GM21825 (cell line): ENCODE measurements at regions not wholly inside any gene's neighbourhood (a gene's known extent, or its start where the extent isn't known, plus 50 kb on each side); places are given as distances from the start of the nearest gene placed in this dataset.
"Not testable (repeated sequence)": the region's sequence is repeated elsewhere in the genome, so short reads cannot be mapped to it uniquely, and the experiment has no call there.

Experiments used
- ATAC-seq: cut with Tn5 transposase; IDR thresholded peaks from one replicate; pipeline ENCODE4 v1.9.1; 2021; ENCODE audit warnings: mild to moderate bottlenecking, moderate library complexity; ENCODE audit not compliant: unreplicated experiment

- ATAC-seq = not testable (repeated sequence)
These were observed 67.9 kb upstream of the SMURF2 start for GRCh38 chr17:64730023-64730422.

- ATAC-seq = no peak
These were observed 67.1 kb upstream of the SMURF2 start for GRCh38 chr17:64729201-64729600.

GRCh38 chr17:64728041-64728695 lies 66.1 kb upstream of the SMURF2 start:
- ATAC-seq = no peak

- ATAC-seq = not testable (repeated sequence)
These were observed 63.9 kb upstream of the SMURF2 start for GRCh38 chr17:64726025-64726424.

GRCh38 chr17:64724246-64724645 lies 62.1 kb upstream of the SMURF2 start:
- not testable (repeated sequence) for ATAC-seq

GRCh38 chr17:64723781-64724180 lies 61.7 kb upstream of the SMURF2 start:
- ATAC-seq = no peak

- ATAC-seq = not testable (repeated sequence)
These were observed 59.4 kb upstream of the SMURF2 start for GRCh38 chr17:64721556-64721955.

- not testable (repeated sequence) for ATAC-seq
These were observed 58.1 kb upstream of the SMURF2 start for GRCh38 chr17:64720253-64720652.

- ATAC-seq = not testable (repeated sequence)
These were observed 57.4 kb upstream of the SMURF2 start for GRCh38 chr17:64719517-64719916.

- not testable (repeated sequence) for ATAC-seq
These were observed 56.7 kb upstream of the SMURF2 start for GRCh38 chr17:64718816-64719215.

GRCh38 chr17:64718058-64718457 lies 56.0 kb upstream of the SMURF2 start:
- no peak for ATAC-seq

GRCh38 chr17:64716496-64716895 lies 54.4 kb upstream of the SMURF2 start:
- ATAC-seq = not testable (repeated sequence)

- ATAC-seq = not testable (repeated sequence)
These were observed 51.7 kb upstream of the SMURF2 start for GRCh38 chr17:64713786-64714185.

- ATAC-seq = peak; percentile 90
These were observed 50.6 kb upstream of the SMURF2 start for GRCh38 chr17:64712557-64713351.
